ES-I3 (cell line): ENCODE measurements at regions not wholly inside any gene's neighbourhood (a gene's known extent, or its start where the extent isn't known, plus 50 kb on each side); places are given as distances from the start of the nearest gene placed in this dataset.

ENCODE experiments used
- H3K36me3 ChIP-seq: 2 replicates; pipeline ENCODE4 v1.6.1; 2013; ENCODE audit warnings: mild to moderate bottlenecking, low read length, control low read depth, moderate library complexity; ENCODE audit not compliant: insufficient read depth
- H3K4me1 ChIP-seq: 2 replicates; pipeline ENCODE4 v1.6.1; 2013; ENCODE audit warnings: mild to moderate bottlenecking, control low read depth, low read length; ENCODE audit not compliant: insufficient read depth
- H3K9ac ChIP-seq: 2 replicates; pipeline ENCODE4 v1.6.1; 2013; ENCODE audit warnings: low read depth, mild to moderate bottlenecking, low read length, moderate library complexity
- H3K9me3 ChIP-seq: 2 replicates; pipeline ENCODE4 v1.6.1; 2013; ENCODE audit warnings: mild to moderate bottlenecking, low read length, moderate library complexity; ENCODE audit not compliant: control insufficient read depth, insufficient read depth

GRCh38 chr2:207216457-207216856 lies 50.7 kb upstream of the KLF7 start:
- Histone ChIP-seq H3K9ac (no peak overlapping the region), H3K4me1 (peaks cover 7% of the 10 kb centered on the region), H3K9me3 (no peaks in the 10 kb centered on the region), H3K36me3 (no peaks in the 10 kb centered on the region)

- Histone ChIP-seq H3K36me3 (no peaks in the 10 kb centered on the region), H3K9me3 (no peaks in the 10 kb centered on the region), H3K9ac (no peak overlapping the region), H3K4me1 (peaks cover 15% of the 10 kb centered on the region)
These were observed 51.7 kb upstream of the KLF7 start for GRCh38 chr2:207217442-207217841.

DNA sequence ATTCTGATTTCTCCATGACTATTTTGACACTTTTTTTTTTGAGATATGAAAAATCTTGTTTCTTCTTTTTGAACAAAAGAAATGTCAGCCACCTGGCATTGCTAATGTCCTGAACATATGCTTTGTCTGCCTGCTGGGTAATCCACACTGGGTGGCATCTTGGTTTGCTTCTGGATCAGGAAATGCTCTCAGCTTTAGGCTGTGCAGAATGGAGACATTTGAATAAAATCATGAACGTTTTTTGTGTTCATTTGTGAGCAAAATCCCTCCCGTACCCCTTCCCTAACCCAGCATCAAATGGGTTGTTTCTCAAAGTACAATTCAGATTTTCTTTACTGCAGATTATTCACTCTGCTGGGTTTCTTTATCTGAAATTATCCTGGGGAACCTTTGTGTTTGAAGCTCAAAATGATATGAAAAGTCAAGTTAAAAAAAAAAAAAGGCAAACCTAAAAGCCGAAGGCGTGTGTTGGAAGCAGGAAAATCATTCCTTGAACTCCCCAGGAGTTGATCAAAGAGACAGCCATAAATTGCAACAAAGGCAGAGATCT lies 53.4 kb upstream of the KLF7 start:
- Histone ChIP-seq H3K9me3 (no peaks in the 10 kb centered on the region), H3K36me3 (no peaks in the 10 kb centered on the region), H3K9ac (no peak overlapping the region), H3K4me1 (peaks cover 20% of the 10 kb centered on the region)

- Histone ChIP-seq H3K9ac (no peak overlapping the region), H3K9me3 (no peaks in the 10 kb centered on the region), H3K36me3 (no peaks in the 10 kb centered on the region), H3K4me1 (peaks cover 21% of the 10 kb centered on the region)
These were observed 54.1 kb upstream of the KLF7 start for GRCh38 chr2:207219676-207220501.

GRCh38 chr2:207221731-207222130 lies 56.0 kb upstream of the KLF7 start:
- Histone ChIP-seq H3K9me3 (no peaks in the 10 kb centered on the region), H3K4me1 (peaks cover 33% of the 10 kb centered on the region), H3K9ac (no peak overlapping the region), H3K36me3 (no peaks in the 10 kb centered on the region)

- Histone ChIP-seq H3K4me1 (peaks cover 45% of the 10 kb centered on the region), H3K9ac (no peak overlapping the region), H3K9me3 (no peaks in the 10 kb centered on the region), H3K36me3 (no peaks in the 10 kb centered on the region)
These were observed 57.3 kb upstream of the KLF7 start for GRCh38 chr2:207223051-207223450.

DNA sequence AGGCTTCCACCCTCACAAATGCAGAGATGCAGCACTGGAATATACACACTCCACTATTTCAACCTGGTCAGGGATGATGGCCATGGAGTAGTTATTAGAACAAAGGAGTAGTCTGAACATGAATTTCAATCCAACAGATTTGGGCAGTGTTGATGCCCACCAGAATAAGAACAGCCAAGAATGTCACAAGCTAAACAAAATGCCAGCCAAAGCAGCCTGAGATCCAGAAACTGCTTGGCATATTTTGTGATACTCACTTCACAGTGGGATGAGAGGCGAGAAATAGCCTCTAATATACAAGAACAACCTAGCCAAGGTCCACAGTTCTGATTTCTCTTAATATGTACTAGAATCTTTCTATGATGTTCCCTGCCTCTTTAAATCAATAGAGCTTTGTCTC lies 58.6 kb upstream of the KLF7 start:
- H3K36me3 ChIP-seq = no peaks in the 10 kb centered on the region
- H3K9ac ChIP-seq = no peak overlapping the region
- peaks cover 45% of the 10 kb centered on the region for H3K4me1 ChIP-seq
- no peaks in the 10 kb centered on the region for H3K9me3 ChIP-seq

DNA sequence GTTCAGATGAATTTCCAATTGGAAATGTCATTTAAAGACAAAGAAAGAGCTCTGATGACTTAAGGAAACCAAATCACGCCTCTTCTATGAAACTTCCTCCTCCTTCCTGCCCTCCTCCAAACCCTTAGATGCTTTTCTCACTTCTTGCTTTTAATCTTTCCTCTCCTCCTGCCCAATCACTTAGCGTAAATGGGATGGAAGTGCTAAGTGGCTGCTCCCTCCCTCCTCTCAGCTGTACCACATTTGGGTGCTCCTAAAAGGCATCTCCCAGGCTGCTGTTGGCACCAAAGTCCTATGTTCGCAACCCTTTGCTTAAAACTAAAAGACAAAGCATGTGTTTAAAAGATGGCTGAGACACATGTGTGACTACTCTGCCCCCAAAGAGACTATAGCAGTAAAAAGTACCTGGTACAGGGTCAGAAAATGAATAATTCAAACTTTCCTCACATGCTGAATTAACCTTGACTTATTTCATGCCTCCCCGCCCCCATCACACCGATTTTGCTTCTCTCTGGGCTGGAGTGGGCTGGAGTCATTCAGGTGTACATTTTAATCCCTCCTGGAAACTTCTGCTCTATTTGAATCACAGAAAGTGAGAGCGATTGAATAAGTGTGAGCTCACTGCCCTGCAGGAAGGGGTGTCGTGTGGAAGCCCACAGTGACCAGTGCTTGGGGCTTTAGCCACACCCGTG lies 59.2 kb upstream of the KLF7 start:
- peaks cover 45% of the 10 kb centered on the region for H3K4me1 ChIP-seq
- H3K9ac ChIP-seq = no peak overlapping the region

DNA sequence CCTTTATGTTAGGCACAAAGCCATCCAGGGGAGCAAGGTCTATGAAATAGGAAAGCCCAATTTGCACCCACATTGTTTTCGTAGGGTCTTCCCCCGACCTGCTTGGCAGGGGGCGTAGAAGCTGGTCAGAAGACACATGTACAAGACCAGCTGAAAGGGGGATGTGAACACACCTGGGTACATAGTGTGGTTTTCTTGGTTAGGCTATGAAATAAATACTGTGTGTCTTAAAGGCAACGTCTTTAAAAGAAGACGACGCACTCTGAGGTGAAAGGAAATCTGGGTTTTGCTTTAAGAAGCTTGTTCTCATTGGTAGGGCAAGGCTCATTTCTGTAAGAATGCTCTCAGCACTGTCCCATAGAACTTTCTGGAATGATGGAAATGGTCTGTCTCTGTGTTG lies 60.0 kb upstream of the KLF7 start:
- no peak overlapping the region for H3K9ac ChIP-seq
- no peaks in the 10 kb centered on the region for H3K9me3 ChIP-seq
- H3K36me3 ChIP-seq = no peaks in the 10 kb centered on the region
- H3K4me1 ChIP-seq = peaks cover 45% of the 10 kb centered on the region

More for the DNA sequence above, 59.2 kb upstream of the KLF7 start:
- H3K9me3 ChIP-seq = no peaks in the 10 kb centered on the region
- H3K36me3 ChIP-seq = no peaks in the 10 kb centered on the region

DNA sequence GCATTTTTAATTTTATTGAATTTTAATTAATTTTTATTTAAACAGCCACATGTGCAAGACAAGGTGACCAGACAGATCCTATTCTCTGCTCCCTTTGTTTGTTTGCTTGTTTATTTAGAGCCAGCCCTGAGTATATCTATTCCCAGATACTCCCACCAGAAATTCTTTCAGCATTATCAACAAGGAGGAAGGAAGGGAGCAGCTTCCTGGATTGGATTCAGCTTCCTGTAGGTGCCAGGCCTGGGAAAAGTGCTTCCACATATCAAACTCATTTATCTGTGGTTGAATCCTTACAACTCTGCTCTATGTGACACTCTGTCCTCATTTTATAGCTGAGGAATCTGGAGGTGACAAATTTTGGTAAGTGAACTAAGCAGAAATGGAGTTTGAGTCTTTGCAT lies 60.5 kb upstream of the KLF7 start:
- Histone ChIP-seq H3K9ac (no peak overlapping the region), H3K36me3 (no peaks in the 10 kb centered on the region), H3K9me3 (no peaks in the 10 kb centered on the region), H3K4me1 (peaks cover 45% of the 10 kb centered on the region)

GRCh38 chr2:207226671-207227061 lies 60.9 kb upstream of the KLF7 start:
- H3K9ac ChIP-seq = peak overlapping the region; percentile 31; the same call in 1 of the 2 replicates
- H3K36me3 ChIP-seq = no peaks in the 10 kb centered on the region
- peaks cover 49% of the 10 kb centered on the region for H3K4me1 ChIP-seq
- H3K9me3 ChIP-seq = no peaks in the 10 kb centered on the region

DNA sequence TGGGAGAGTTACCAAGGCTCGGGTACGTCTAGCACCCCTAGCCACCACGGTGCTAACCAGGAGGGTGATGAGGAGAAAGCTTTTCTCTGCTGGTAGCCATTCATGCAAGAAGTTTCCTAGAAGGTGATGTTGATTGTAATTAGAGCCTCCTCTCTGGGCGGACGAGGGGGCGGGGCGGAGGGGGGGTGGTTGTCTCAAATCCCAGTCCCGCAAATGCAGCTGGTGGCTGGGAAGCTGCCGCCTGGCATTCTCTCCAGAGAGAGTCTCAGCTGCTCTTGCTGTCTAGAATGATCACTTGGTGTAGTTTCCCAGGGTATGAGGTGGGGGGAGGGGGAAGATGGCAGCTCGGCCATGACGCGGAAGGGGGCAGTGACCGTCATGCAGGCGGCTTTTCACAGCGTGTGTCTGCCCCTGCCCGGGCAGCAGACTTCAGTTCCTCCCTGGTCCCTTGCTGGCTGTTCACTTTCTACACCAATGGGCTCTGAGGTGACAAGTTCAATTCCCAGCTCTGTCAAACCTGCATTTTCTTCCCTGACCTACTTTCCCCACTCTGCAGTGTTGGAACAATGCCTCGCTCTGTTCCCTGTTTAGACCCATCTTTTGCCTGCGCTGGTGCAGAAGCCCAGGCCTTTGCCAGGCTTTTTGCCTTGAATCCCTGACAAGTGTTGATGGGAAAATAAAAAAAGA lies 61.5 kb upstream of the KLF7 start:
- peak overlapping the region; percentile 31; the same call in 1 of the 2 replicates for H3K9ac ChIP-seq
- no peaks in the 10 kb centered on the region for H3K36me3 ChIP-seq
- H3K4me1 ChIP-seq = peaks cover 47% of the 10 kb centered on the region
- H3K9me3 ChIP-seq = no peaks in the 10 kb centered on the region

- Histone ChIP-seq H3K9ac (no peak overlapping the region), H3K4me1 (peaks cover 42% of the 10 kb centered on the region)
These were observed 62.0 kb upstream of the KLF7 start for GRCh38 chr2:207227749-207228145.

GRCh38 chr2:207228402-207228801 lies 62.7 kb upstream of the KLF7 start:
- Histone ChIP-seq H3K36me3 (no peaks in the 10 kb centered on the region), H3K4me1 (peaks cover 40% of the 10 kb centered on the region), H3K9me3 (no peaks in the 10 kb centered on the region), H3K9ac (no peak overlapping the region)

More at GRCh38 chr2:207227749-207228145, 62.0 kb upstream of the KLF7 start:
- Histone ChIP-seq H3K36me3 (no peaks in the 10 kb centered on the region), H3K9me3 (no peaks in the 10 kb centered on the region)
